Ascending aorta (tissue), 2 donors: ENCODE measurements at regions not wholly inside any gene's neighbourhood (a gene's known extent, or its start where the extent isn't known, plus 50 kb on each side); places are given as distances from the start of the nearest gene placed in this dataset.

Experiments
- DNase-seq, 2 donors: peaks; one replicate each; pipeline ENCODE4 v3.0.0-alpha.2; 2019; ENCODE audit warnings: low spot score in 2 of 2
- H3K27ac ChIP-seq, 2 donors: fragments of 200-600 bp; sonication (generic); one replicate each; pipeline ENCODE4 v1.5.1; 2016 to 2017; ENCODE audit warnings: mild to moderate bottlenecking in 1 of 2
- H3K27me3 ChIP-seq: fragments of 200-600 bp; sonication (generic); one replicate; pipeline ENCODE4 v1.5.1; 2017
- H3K36me3 ChIP-seq, 2 donors: fragments of 200-600 bp; sonication (generic); one replicate each; pipeline ENCODE4 v1.5.1; 2016
- H3K4me1 ChIP-seq, 2 donors: fragments of 200-600 bp; sonication (generic); one replicate each; pipeline ENCODE4 v1.5.1; 2016 to 2017; ENCODE audit warnings: mild to moderate bottlenecking in 1 of 2
- H3K4me3 ChIP-seq, 2 donors: fragments of 200-600 bp; sonication (generic); one replicate each; pipeline ENCODE4 v1.5.1; 2016 to 2017; ENCODE audit warnings: mild to moderate bottlenecking in 1 of 2
- H3K9me3 ChIP-seq, 2 donors: fragments of 200-600 bp; sonication (generic); one replicate each; pipeline ENCODE4 v1.5.1; 2016
- intact Hi-C: fragments of 100-400 bp; cut with DNase I; formaldehyde crosslinking; loops from one replicate; pipeline ENCODE4 v1.15.1; 2023
- TF ChIP-seq, protein P1 (sequence below), 3 experiments: fragments of 200-600 bp in 2 of 3; fragments of 450-650 bp in 1 of 3; sonication (generic) in 2 of 3; IDR thresholded peaks; one replicate each; pipeline ENCODE4 v1.5.1; 2016 to 2019; ENCODE audit warnings: antibody characterized with exemption in 3 of 3, mild to moderate bottlenecking in 1 of 3, moderate library complexity in 1 of 3

DNA sequence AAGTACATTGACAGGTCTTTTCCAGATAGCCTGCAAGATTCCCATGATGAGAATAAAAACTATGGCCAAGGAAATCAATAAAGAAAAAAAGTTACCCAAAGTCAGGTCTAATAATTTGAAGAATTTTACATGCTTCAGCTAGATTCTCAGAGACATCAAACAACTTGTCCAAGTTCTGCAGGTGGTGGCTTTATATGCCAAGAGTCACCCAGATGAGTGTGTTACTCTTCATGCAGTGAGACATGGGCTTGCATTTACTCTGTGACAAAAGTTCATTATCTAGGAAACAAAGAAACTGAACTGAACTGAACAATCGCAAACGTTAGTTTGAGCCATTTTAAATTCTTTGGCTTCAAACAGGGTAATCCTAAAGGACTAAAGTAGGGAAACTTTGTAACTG, 548.5 kb upstream of the SYT4 start:
- Histone ChIP-seq H3K27ac (no peak overlapping the region), H3K9me3 (no peaks in the 10 kb centered on the region), H3K36me3 (no peaks in the 10 kb centered on the region), H3K27me3 (no peaks in the 10 kb centered on the region), H3K4me1 (no peaks in the 10 kb centered on the region), H3K4me3 (no peak overlapping the region)
- DNase-seq = no peak
- intact Hi-C loops = no loop called here
- TF ChIP-seq, protein P1, sequence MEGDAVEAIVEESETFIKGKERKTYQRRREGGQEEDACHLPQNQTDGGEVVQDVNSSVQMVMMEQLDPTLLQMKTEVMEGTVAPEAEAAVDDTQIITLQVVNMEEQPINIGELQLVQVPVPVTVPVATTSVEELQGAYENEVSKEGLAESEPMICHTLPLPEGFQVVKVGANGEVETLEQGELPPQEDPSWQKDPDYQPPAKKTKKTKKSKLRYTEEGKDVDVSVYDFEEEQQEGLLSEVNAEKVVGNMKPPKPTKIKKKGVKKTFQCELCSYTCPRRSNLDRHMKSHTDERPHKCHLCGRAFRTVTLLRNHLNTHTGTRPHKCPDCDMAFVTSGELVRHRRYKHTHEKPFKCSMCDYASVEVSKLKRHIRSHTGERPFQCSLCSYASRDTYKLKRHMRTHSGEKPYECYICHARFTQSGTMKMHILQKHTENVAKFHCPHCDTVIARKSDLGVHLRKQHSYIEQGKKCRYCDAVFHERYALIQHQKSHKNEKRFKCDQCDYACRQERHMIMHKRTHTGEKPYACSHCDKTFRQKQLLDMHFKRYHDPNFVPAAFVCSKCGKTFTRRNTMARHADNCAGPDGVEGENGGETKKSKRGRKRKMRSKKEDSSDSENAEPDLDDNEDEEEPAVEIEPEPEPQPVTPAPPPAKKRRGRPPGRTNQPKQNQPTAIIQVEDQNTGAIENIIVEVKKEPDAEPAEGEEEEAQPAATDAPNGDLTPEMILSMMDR (IDR thresholded peaks at IDR 0.05) = no peak

- Histone ChIP-seq H3K27ac (no peak overlapping the region), H3K27me3 (no peaks in the 10 kb centered on the region), H3K9me3 (no peaks in the 10 kb centered on the region), H3K4me3 (no peak overlapping the region), H3K36me3 (no peaks in the 10 kb centered on the region), H3K4me1 (no peaks in the 10 kb centered on the region)
- no peak for DNase-seq
- intact Hi-C loops = no loop called here
- TF ChIP-seq, protein P1 (IDR thresholded peaks at IDR 0.05) = no peak
Observed at GRCh38 chr18:43826215-43826614, 548.9 kb upstream of the SYT4 start.

DNA sequence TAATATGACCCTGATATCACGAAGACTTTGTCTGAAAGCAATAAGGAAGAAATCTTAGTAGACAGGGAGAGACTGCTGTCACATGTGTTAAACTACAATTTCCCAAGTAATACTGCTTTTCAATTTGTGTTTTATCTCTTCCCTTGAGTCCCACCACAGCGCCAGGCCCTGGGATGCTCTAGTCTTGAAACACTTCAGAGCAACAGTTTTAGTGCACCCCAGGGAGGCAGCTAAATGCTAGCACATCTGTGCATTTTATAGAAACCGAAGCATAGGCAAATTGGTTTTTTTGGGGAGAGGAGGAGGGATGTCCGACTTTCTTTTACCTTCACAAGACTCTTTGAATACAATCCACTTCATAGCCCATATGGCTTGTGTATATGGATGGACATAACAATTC, 550.0 kb upstream of the SYT4 start:
- H3K27me3 ChIP-seq = no peaks in the 10 kb centered on the region
- DNase-seq = no peak
- no peaks in the 10 kb centered on the region for H3K9me3 ChIP-seq
- TF ChIP-seq, protein P1 (IDR thresholded peaks at IDR 0.05) = no peak
- no peaks in the 10 kb centered on the region for H3K36me3 ChIP-seq
- H3K4me1 ChIP-seq = no peaks in the 10 kb centered on the region
- H3K4me3 ChIP-seq = no peak overlapping the region
- no peak overlapping the region for H3K27ac ChIP-seq
- intact Hi-C loops = no loop called here

- intact Hi-C loops = no loop called here
Observed at GRCh38 chr18:43830303-43830702, 553.0 kb upstream of the SYT4 start.

DNA sequence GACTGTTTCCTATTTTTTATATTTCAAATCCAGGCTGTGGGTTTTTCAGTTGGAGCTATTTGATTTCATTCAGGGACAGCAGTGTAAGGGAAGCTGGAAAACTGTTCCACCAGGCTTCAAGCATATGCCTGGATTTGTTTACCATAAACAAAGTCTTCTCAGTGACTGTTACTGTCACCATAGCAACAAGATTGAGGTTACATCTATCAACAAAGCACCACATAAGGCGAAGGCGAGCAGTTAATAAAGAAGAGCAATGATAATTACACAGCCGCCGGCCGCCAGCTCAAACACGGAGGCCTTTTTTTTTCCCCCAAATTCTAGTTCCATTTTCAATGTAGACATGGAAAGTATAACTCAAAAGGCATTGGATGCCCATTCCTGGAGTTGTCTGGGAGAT, 553.7 kb upstream of the SYT4 start:
- no peaks in the 10 kb centered on the region for H3K36me3 ChIP-seq
- H3K4me3 ChIP-seq = no peak overlapping the region
- TF ChIP-seq, protein P1 (IDR thresholded peaks at IDR 0.05) = no peak
- H3K27me3 ChIP-seq = no peaks in the 10 kb centered on the region
- H3K27ac ChIP-seq = no peak overlapping the region
- intact Hi-C loops = no loop called here
- no peak for DNase-seq
- H3K4me1 ChIP-seq = no peaks in the 10 kb centered on the region
- H3K9me3 ChIP-seq = no peaks in the 10 kb centered on the region

More at GRCh38 chr18:43830303-43830702, 553.0 kb upstream of the SYT4 start:
- no peak for DNase-seq
- no peaks in the 10 kb centered on the region for H3K27me3 ChIP-seq
- TF ChIP-seq, protein P1 (IDR thresholded peaks at IDR 0.05) = no peak
- H3K27ac ChIP-seq = no peak overlapping the region
- no peaks in the 10 kb centered on the region for H3K9me3 ChIP-seq
- no peaks in the 10 kb centered on the region for H3K36me3 ChIP-seq
- H3K4me1 ChIP-seq = no peaks in the 10 kb centered on the region
- H3K4me3 ChIP-seq = no peak overlapping the region

GRCh38 chr18:43846299-43846698, 569.0 kb upstream of the SYT4 start:
- TF ChIP-seq, protein P1 (IDR thresholded peaks at IDR 0.05) = no peak
- Histone ChIP-seq H3K4me1 (no peaks in the 10 kb centered on the region), H3K36me3 (no peaks in the 10 kb centered on the region), H3K27ac (no peak overlapping the region), H3K27me3 (no peaks in the 10 kb centered on the region), H3K4me3 (no peak overlapping the region), H3K9me3 (no peaks in the 10 kb centered on the region)
- no peak for DNase-seq
- intact Hi-C loops = no loop called here
